ENCODE measurements at regions not wholly inside any gene's neighbourhood (a gene's known extent, or its start where the extent isn't known, plus 50 kb on each side); places are given as distances from the start of the nearest gene placed in this dataset.

DNA sequence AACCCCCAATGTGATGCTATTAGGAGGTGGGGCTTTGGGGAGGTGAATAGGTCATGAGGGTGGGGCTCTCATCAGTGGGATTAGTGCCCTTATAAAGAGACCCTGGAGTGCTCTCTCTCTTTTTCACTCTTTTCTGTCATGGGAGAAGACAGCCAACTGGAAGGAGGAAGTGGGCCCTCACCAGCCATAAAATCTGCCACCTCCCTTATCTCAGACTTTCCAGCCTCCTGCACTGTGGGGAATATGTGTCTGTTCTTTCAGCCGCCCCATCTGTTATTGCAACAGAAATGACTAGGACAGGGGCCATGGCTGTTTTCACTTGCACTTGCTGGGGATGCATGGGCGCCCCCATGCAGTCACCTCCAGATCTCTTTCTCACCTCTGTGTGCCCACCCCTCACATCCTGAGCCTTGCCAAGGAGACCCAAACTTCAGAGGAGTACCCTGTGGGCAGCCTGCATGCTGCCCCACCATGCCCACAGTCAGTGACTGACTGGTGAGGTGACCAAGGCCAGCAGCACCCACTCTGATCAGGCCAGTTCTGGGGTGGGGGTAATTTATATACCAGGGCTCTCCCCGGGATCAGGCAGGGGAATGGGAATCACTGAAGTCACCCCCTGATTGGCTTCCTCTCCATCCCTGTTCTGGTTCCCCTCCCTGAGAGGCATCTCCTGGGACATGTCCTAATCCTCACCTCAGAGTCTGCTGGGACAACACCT is 118.4 kb downstream of the ANKRD60 start:
- Histone ChIP-seq H3F3A (ENCODE audit: insufficient read depth, low read length) (no peaks in the 10 kb centered on the region), H3K4me1 (ENCODE audit: insufficient read depth, low read length, severe bottlenecking) (no peaks in the 10 kb centered on the region), H3K4me3 (ENCODE audit: low read depth, low read length, poor library complexity, severe bottlenecking) (no peak overlapping the region), H3K27ac (ENCODE audit: low read depth, low read length, poor library complexity, severe bottlenecking) (no peak overlapping the region), H3K9me2 (ENCODE audit: low read depth, low read length) (no peaks in the 10 kb centered on the region), H3K9ac (ENCODE audit: low read length) (no peak overlapping the region), H3K9me3 (ENCODE audit: low read length) (no peaks in the 10 kb centered on the region), H3K79me2 (ENCODE audit: insufficient read depth, low read length) (no peaks in the 10 kb centered on the region), H3K4me2 (ENCODE audit: low read length) (no peak overlapping the region), H3K36me3 (ENCODE audit: insufficient read depth, low read length) (no peaks in the 10 kb centered on the region), H3K27me3 (ENCODE audit: insufficient read depth, low read length) (peaks cover 4% of the 10 kb centered on the region; the same call in 1 of the 2 replicates), H4K20me1 (ENCODE audit: insufficient read depth, low read length) (no peaks in the 10 kb centered on the region), H2AFZ (ENCODE audit: low read length) (no peak overlapping the region)
- TF ChIP-seq, protein P1, sequence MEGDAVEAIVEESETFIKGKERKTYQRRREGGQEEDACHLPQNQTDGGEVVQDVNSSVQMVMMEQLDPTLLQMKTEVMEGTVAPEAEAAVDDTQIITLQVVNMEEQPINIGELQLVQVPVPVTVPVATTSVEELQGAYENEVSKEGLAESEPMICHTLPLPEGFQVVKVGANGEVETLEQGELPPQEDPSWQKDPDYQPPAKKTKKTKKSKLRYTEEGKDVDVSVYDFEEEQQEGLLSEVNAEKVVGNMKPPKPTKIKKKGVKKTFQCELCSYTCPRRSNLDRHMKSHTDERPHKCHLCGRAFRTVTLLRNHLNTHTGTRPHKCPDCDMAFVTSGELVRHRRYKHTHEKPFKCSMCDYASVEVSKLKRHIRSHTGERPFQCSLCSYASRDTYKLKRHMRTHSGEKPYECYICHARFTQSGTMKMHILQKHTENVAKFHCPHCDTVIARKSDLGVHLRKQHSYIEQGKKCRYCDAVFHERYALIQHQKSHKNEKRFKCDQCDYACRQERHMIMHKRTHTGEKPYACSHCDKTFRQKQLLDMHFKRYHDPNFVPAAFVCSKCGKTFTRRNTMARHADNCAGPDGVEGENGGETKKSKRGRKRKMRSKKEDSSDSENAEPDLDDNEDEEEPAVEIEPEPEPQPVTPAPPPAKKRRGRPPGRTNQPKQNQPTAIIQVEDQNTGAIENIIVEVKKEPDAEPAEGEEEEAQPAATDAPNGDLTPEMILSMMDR (IDR thresholded peaks at IDR 0.05; ENCODE audit: low read length): no peak
- TF ChIP-seq EZH2 (IDR thresholded peaks at IDR 0.05; ENCODE audit: borderline replicate concordance, low read length): no peak

DNA sequence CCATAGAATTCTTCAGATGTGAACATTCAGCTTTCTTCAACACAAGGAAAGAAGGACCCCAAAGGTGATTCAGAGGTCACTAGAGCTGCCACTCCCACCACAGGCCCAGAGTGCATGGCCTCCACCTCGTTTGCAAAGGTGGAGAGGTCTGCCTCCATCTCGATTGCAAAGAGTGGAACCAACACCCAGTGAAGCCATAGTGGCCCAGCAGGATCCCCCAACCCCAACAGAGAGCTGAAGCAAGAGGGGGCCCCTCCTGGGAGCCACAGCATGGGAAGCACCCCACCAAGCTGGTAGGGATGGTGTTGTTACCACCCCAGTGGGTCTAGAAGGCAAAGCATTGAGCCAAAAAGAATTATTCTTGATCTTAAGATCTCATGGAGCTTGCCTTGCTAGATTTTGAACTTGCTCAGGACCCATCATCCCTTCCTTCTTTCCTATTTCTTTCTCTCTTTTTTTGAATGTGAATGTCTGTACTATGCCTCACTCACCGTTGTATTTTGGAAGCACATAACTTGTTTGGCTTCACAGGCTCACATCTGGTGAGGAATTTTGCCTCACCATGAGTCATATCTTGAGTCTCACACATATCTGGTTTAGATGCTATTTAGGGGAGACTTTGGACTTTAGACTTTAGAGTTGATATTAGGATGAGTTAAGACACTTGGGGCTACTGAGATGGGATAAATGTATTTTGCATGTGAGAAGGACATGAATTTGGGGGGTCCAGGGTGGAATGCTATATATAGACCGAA is 119.2 kb downstream of the ANKRD60 start:
- Histone ChIP-seq H3K4me1 (ENCODE audit: insufficient read depth, low read length, severe bottlenecking) (no peaks in the 10 kb centered on the region), H3K79me2 (ENCODE audit: insufficient read depth, low read length) (no peaks in the 10 kb centered on the region), H3K4me3 (ENCODE audit: low read depth, low read length, poor library complexity, severe bottlenecking) (no peak overlapping the region), H2AFZ (ENCODE audit: low read length) (no peak overlapping the region), H3F3A (ENCODE audit: insufficient read depth, low read length) (no peaks in the 10 kb centered on the region), H3K9me2 (ENCODE audit: low read depth, low read length) (no peaks in the 10 kb centered on the region), H3K36me3 (ENCODE audit: insufficient read depth, low read length) (no peaks in the 10 kb centered on the region), H3K9me3 (ENCODE audit: low read length) (no peaks in the 10 kb centered on the region), H3K4me2 (ENCODE audit: low read length) (no peak overlapping the region), H3K27me3 (ENCODE audit: insufficient read depth, low read length) (peaks cover 4% of the 10 kb centered on the region; the same call in 1 of the 2 replicates), H3K9ac (ENCODE audit: low read length) (no peak overlapping the region), H3K27ac (ENCODE audit: low read depth, low read length, poor library complexity, severe bottlenecking) (no peak overlapping the region), H4K20me1 (ENCODE audit: insufficient read depth, low read length) (no peaks in the 10 kb centered on the region)
- TF ChIP-seq EZH2 (IDR thresholded peaks at IDR 0.05; ENCODE audit: borderline replicate concordance, low read length): no peak
- TF ChIP-seq, protein P1 (IDR thresholded peaks at IDR 0.05; ENCODE audit: low read length): no peak

DNA sequence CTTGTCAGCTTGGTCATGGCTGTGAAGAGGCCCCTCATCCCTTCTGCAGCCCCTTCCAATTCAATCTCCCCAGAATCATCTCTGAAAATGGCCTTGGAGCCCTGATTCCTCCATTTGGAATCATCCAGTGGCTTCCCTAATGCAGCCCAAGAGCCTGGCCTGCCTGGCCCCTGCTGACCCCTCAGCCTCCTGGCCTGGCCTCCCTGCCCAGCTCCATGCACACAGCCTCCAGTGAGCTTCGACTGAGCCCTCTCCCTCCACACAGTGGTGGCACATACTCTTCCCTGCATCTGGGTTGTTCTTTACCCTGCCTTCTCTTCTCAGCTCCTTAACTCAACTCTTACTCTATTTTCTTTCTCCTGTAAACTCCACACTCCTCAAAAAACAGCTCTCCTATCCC is 120.9 kb downstream of the ANKRD60 start:
- Histone ChIP-seq H2AFZ (ENCODE audit: low read length) (no peak overlapping the region), H3K27ac (ENCODE audit: low read depth, low read length, poor library complexity, severe bottlenecking) (no peak overlapping the region), H3K9ac (ENCODE audit: low read length) (no peak overlapping the region), H3K9me2 (ENCODE audit: low read depth, low read length) (no peaks in the 10 kb centered on the region), H3K4me2 (ENCODE audit: low read length) (no peak overlapping the region), H3F3A (ENCODE audit: insufficient read depth, low read length) (no peaks in the 10 kb centered on the region), H3K4me3 (ENCODE audit: low read depth, low read length, poor library complexity, severe bottlenecking) (no peak overlapping the region), H3K79me2 (ENCODE audit: insufficient read depth, low read length) (no peaks in the 10 kb centered on the region), H3K36me3 (ENCODE audit: insufficient read depth, low read length) (no peaks in the 10 kb centered on the region), H4K20me1 (ENCODE audit: insufficient read depth, low read length) (no peaks in the 10 kb centered on the region), H3K9me3 (ENCODE audit: low read length) (no peaks in the 10 kb centered on the region), H3K4me1 (ENCODE audit: insufficient read depth, low read length, severe bottlenecking) (no peaks in the 10 kb centered on the region), H3K27me3 (ENCODE audit: insufficient read depth, low read length) (no peaks in the 10 kb centered on the region; the same call in 1 of the 2 replicates)
- no peak for TF ChIP-seq EZH2 (IDR thresholded peaks at IDR 0.05; ENCODE audit: borderline replicate concordance, low read length)
- TF ChIP-seq, protein P1 (IDR thresholded peaks at IDR 0.05; ENCODE audit: low read length): no peak

Data from OCI-LY1 (cell line).